ENCODE measurements at regions not wholly inside any gene's neighbourhood (a gene's known extent, or its start where the extent isn't known, plus 50 kb on each side); places are given as distances from the start of the nearest gene placed in this dataset.

- no TSS peak for BruUV-seq (replicated peaks)
- TF ChIP-seq JUN (IDR thresholded peaks at IDR 0.05; ENCODE audit: borderline replicate concordance, insufficient read depth, insufficient read length, low read depth) (no peak), CTCF (IDR thresholded peaks at IDR 0.05; ENCODE audit: extremely low read depth in 1 of 2, insufficient read depth in 1 of 2, low read depth in 1 of 2, low read length in 2 of 2) (no peak), EZH2 (IDR thresholded peaks at IDR 0.05; ENCODE audit: borderline replicate concordance, low read depth, low read length, severe bottlenecking) (no peak), FOS (IDR thresholded peaks at IDR 0.05; ENCODE audit: borderline replicate concordance, insufficient read depth, low read length) (no peak), POLR2AphosphoS5 (IDR thresholded peaks at IDR 0.05; ENCODE audit: insufficient read depth, low read depth, low read length) (no peak), MAX (IDR thresholded peaks at IDR 0.05; ENCODE audit: insufficient read depth, insufficient read length) (no peak), MYC (IDR thresholded peaks at IDR 0.05; ENCODE audit: low read depth, low read length) (no peak), GATA2 (IDR thresholded peaks at IDR 0.05; ENCODE audit: insufficient read depth, insufficient read length, low read depth, low read length) (no peak), POLR2A (IDR thresholded peaks at IDR 0.05; ENCODE audit: low read depth, low read length) (no peak)
- CTCF ChIA-PET, result interaction anchor here (1.0 kb wide), 1 partner anchor 235 kb away, joined by 3 read pairs; no protein-coding TSS in a partner anchor
- H3K27me3 ChIP-seq (ENCODE audit: control insufficient read depth in 2 of 2, insufficient read depth in 2 of 2, low read length in 2 of 2), result peaks cover 0 to 2% of the 10 kb centered on the region in 2 experiments
- no peaks in the 10 kb centered on the region for H4K20me1 ChIP-seq (replicated peaks; ENCODE audit: control insufficient read depth, extremely low read depth, insufficient read depth, low read length)
- H3K36me3 ChIP-seq (ENCODE audit: control insufficient read depth in 2 of 2, extremely low read depth in 1 of 2, insufficient read depth in 2 of 2, low read length in 2 of 2), result no peaks in the 10 kb centered on the region
- intact Hi-C loops (cut with micrococcal nuclease), result no loop called here
- no peak overlapping the region for H2AFZ ChIP-seq (ENCODE audit: low read depth, low read length)
- H3K4me1 ChIP-seq (ENCODE audit: control insufficient read depth, extremely low read depth, insufficient read depth, low read length), result no peaks in the 10 kb centered on the region
- DNase-seq (ENCODE audit: low read depth, low spot score) (no peak), FAIRE-seq (no peak)
- POLR2A ChIA-PET, result no interaction called here
- dilution Hi-C loops (cut with MboI; ENCODE audit: extremely low pct_ligation_motif_present, low sequenced_read_pairs), result no loop called here
- no peak overlapping the region for H3K4me2 ChIP-seq (ENCODE audit: insufficient read depth, low read length)
- no peak overlapping the region for H3K27ac ChIP-seq (ENCODE audit: insufficient read depth, low read depth, low read length)
- no peak overlapping the region for H3K4me3 ChIP-seq (replicated peaks in 1 of 3; ENCODE audit: insufficient read depth in 1 of 3, low read depth in 1 of 3, low read length in 3 of 3)
- H3K9ac ChIP-seq (replicated peaks; ENCODE audit: extremely low read depth, insufficient read depth, low read length), result no peak overlapping the region
- H3K9me1 ChIP-seq (replicated peaks; ENCODE audit: control insufficient read depth, extremely low read depth, insufficient read depth, low read length), result no peaks in the 10 kb centered on the region
- H3K79me2 ChIP-seq (ENCODE audit: control insufficient read depth, insufficient read depth, low read length), result no peaks in the 10 kb centered on the region
- no peaks in the 10 kb centered on the region for H3K9me3 ChIP-seq (replicated peaks; ENCODE audit: control insufficient read depth, insufficient read depth, low read length)
Observed at GRCh38 chr3:66642484-66642883, 141.7 kb upstream of the LRIG1 start.

All from endothelial cell of umbilical vein (primary cell).